Glutamatergic neuron (in vitro differentiated cells): ENCODE measurements at regions not wholly inside any gene's neighbourhood (a gene's known extent, or its start where the extent isn't known, plus 50 kb on each side); places are given as distances from the start of the nearest gene placed in this dataset.

Source experiments
- DNase-seq: peaks from one replicate; pipeline ENCODE4 v3.0.0; 2022
- H3K27ac Mint-ChIP-seq: one replicate; pipeline ENCODE4 v1.8.0; 2020; ENCODE audit warnings: mild to moderate bottlenecking, mixed read lengths, inconsistent platforms; ENCODE audit not compliant: unreplicated experiment
- H3K27me3 Mint-ChIP-seq: one replicate; pipeline ENCODE4 v1.8.0; 2020; ENCODE audit warnings: mild to moderate bottlenecking, moderate library complexity, mixed read lengths, inconsistent platforms; ENCODE audit not compliant: unreplicated experiment
- H3K36me3 Mint-ChIP-seq: one replicate; pipeline ENCODE4 v1.8.0; 2020; ENCODE audit warnings: mild to moderate bottlenecking, mixed read lengths, inconsistent platforms; ENCODE audit not compliant: unreplicated experiment
- H3K4me1 Mint-ChIP-seq: one replicate; pipeline ENCODE4 v1.8.0; 2020; ENCODE audit warnings: mild to moderate bottlenecking, low read depth, mixed read lengths, inconsistent platforms; ENCODE audit not compliant: unreplicated experiment
- H3K4me3 Mint-ChIP-seq: one replicate; pipeline ENCODE4 v1.8.0; 2020; ENCODE audit warnings: mild to moderate bottlenecking, mixed read lengths, inconsistent platforms; ENCODE audit not compliant: unreplicated experiment
- H3K9me3 Mint-ChIP-seq: one replicate; pipeline ENCODE4 v1.8.0; 2020; ENCODE audit warnings: mild to moderate bottlenecking, moderate library complexity, mixed read lengths, inconsistent platforms; ENCODE audit not compliant: unreplicated experiment
- TF ChIP-seq, protein P1 (sequence below): fragments of 200-600 bp; sonication (generic); IDR thresholded peaks from one replicate; pipeline ENCODE4 v1.5.0; 2021; ENCODE audit not compliant: partially characterized antibody, unreplicated experiment

DNA sequence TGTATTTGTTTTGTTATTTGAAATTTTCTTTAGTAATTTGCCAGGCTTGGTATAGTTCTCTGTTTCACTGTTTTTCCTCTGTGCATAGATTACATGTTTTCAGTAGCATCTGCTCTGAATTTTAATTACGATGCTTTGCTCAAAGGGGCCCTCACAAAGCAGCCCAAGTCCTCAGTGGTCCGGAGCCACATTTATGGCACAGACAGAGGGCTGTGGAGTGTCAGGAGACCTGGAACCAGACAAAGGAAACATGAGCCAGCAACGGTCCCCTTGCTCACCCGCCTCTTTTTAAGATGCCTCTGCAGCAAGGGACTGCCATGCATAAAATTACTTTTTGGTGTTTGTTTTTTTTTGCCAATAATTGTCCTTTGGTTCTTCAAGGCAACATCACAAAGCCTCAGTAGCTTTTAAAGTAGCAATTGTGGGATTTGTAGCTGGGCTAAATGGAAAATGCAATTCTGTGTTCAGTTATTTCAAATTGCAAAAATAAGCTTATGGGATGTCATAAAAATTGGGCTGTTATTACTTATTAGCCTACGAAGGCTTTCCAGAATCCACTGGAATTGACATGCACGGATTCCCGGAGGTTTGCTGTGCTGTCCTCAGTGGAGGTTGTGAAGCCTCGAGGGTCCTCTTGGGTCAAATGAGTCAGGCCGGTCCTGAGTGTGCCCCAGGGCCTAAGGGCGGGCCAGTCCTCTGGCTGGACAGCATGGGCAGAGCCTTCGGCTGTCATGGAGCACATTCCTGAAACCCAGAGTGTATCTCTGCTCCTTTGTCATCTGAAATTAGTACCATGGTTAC lies 422.8 kb downstream of the GLRX3 start:
- Mint-ChIP-seq H3K4me3 (no peak overlapping the region), H3K27me3 (peaks cover 7% of the 10 kb centered on the region), H3K9me3 (peaks cover 13% of the 10 kb centered on the region), H3K4me1 (peaks cover 9% of the 10 kb centered on the region), H3K36me3 (peaks cover 12% of the 10 kb centered on the region), H3K27ac (no peak overlapping the region)
- TF ChIP-seq, protein P1, sequence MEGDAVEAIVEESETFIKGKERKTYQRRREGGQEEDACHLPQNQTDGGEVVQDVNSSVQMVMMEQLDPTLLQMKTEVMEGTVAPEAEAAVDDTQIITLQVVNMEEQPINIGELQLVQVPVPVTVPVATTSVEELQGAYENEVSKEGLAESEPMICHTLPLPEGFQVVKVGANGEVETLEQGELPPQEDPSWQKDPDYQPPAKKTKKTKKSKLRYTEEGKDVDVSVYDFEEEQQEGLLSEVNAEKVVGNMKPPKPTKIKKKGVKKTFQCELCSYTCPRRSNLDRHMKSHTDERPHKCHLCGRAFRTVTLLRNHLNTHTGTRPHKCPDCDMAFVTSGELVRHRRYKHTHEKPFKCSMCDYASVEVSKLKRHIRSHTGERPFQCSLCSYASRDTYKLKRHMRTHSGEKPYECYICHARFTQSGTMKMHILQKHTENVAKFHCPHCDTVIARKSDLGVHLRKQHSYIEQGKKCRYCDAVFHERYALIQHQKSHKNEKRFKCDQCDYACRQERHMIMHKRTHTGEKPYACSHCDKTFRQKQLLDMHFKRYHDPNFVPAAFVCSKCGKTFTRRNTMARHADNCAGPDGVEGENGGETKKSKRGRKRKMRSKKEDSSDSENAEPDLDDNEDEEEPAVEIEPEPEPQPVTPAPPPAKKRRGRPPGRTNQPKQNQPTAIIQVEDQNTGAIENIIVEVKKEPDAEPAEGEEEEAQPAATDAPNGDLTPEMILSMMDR, result no peak
- no peak for DNase-seq

DNA sequence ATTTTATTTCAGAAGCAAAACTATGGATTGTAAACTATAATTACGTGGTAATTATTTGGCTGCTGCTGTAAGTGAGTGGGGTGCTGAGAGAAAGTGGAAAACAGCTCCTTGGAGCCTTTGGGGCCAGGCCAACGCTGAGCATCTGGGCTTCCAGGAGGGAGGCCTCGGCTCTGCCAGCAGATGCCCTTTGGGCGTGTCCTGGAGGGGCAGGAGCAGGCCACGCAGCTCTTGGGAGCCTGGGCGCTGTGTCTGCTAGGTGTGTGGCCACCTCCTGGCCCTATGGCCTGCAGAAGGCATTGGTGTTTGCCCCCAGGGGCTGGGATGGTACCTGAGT lies 423.3 kb downstream of the GLRX3 start:
- TF ChIP-seq, protein P1, result no peak
- no peak for DNase-seq
- H3K36me3 Mint-ChIP-seq, result peaks cover 12% of the 10 kb centered on the region
- peaks cover 18% of the 10 kb centered on the region for H3K9me3 Mint-ChIP-seq
- H3K4me1 Mint-ChIP-seq, result peaks cover 7% of the 10 kb centered on the region
- H3K27me3 Mint-ChIP-seq, result peaks cover 11% of the 10 kb centered on the region
- H3K4me3 Mint-ChIP-seq, result no peak overlapping the region
- no peak overlapping the region for H3K27ac Mint-ChIP-seq

GRCh38 chr10:130560116-130560515 lies 423.9 kb downstream of the GLRX3 start:
- TF ChIP-seq, protein P1, result no peak
- H3K9me3 Mint-ChIP-seq, result peaks cover 14% of the 10 kb centered on the region
- no peak overlapping the region for H3K27ac Mint-ChIP-seq
- DNase-seq, result no peak
- H3K4me1 Mint-ChIP-seq, result peaks cover 7% of the 10 kb centered on the region
- H3K27me3 Mint-ChIP-seq, result peaks cover 11% of the 10 kb centered on the region
- H3K36me3 Mint-ChIP-seq, result peaks cover 10% of the 10 kb centered on the region
- no peak overlapping the region for H3K4me3 Mint-ChIP-seq

DNA sequence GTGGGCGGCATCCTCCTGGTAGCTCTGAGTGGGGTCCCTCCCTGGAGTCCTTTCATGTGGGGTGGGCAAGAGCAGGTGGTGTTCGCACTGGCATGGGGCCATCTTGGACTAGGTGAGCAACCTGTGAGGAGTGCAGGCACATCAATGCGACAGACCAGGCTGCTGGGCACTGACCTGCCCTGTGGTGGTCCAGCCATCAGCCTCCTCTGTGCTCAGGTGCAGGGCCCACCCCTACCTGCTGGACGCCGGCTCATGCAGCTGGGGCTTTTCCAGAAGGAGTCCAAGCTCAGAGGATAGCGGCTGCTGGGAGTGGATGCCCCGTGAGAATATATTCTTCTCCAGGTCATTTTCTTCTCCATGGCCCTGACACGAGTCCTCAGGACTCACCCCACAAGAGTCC lies 424.4 kb downstream of the GLRX3 start:
- H3K4me3 Mint-ChIP-seq, result no peak overlapping the region
- no peak overlapping the region for H3K27ac Mint-ChIP-seq
- H3K27me3 Mint-ChIP-seq, result peaks cover 9% of the 10 kb centered on the region
- DNase-seq, result no peak
- TF ChIP-seq, protein P1, result no peak
- H3K9me3 Mint-ChIP-seq, result peaks cover 14% of the 10 kb centered on the region
- H3K4me1 Mint-ChIP-seq, result peaks cover 3% of the 10 kb centered on the region
- peaks cover 5% of the 10 kb centered on the region for H3K36me3 Mint-ChIP-seq

GRCh38 chr10:130561681-130562080 lies 425.5 kb downstream of the GLRX3 start:
- peaks cover 4% of the 10 kb centered on the region for H3K36me3 Mint-ChIP-seq
- TF ChIP-seq, protein P1, result no peak
- H3K27ac Mint-ChIP-seq, result no peak overlapping the region
- H3K4me3 Mint-ChIP-seq, result no peak overlapping the region
- no peak for DNase-seq
- H3K9me3 Mint-ChIP-seq, result peaks cover 14% of the 10 kb centered on the region
- H3K4me1 Mint-ChIP-seq, result peaks cover 3% of the 10 kb centered on the region
- peaks cover 9% of the 10 kb centered on the region for H3K27me3 Mint-ChIP-seq
